GM12878 (cell line): ENCODE measurements at regions not wholly inside any gene's neighbourhood (a gene's known extent, or its start where the extent isn't known, plus 50 kb on each side); places are given as distances from the start of the nearest gene placed in this dataset.

Source experiments
- ATAC-seq: fragments of 200-7000 bp; cut with Tn5 transposase; 3 replicates; pipeline ENCODE4 v1.9.1; 2020; ENCODE audit warnings: mild to moderate bottlenecking, moderate library complexity
- BruUV-seq: library from RNA; stranded (reverse); fragments of 400-500 nt; replicated peaks from 2 replicates; lab custom pipeline; 2021; lab: Mats Ljungman, UMichigan
- CTCF ChIA-PET: fragments of 300-600 bp; sonication (Branson Sonifier 250); formaldehyde crosslinking; extraction: SDS; loops from one replicate; lab custom pipeline; 2021; ENCODE audit warnings: inconsistent platforms; lab: Yijun Ruan, JAX
- POLR2A ChIA-PET: fragments of 350-600 bp; formaldehyde crosslinking; extraction: SDS; loops from one replicate; lab custom pipeline; 2021; ENCODE audit warnings: inconsistent platforms; lab: Charles Lee
- RAD21 ChIA-PET: fragments of 300-600 bp; sonication (Branson Sonifier 250); formaldehyde crosslinking; loops from one replicate; lab custom pipeline; 2023; ENCODE audit warnings: antibody characterized with exemption; ENCODE audit not compliant: unreplicated experiment; lab: Charles Lee
- SMC1A ChIA-PET: fragments of 300-600 bp; sonication (Branson Sonifier 250); formaldehyde crosslinking; loops from one replicate; lab custom pipeline; 2023; ENCODE audit not compliant: unreplicated experiment, uncharacterized antibody; lab: Charles Lee
- DNase-seq: peaks from one replicate; pipeline ENCODE4 v3.0.0-alpha.2; 2011; ENCODE audit warnings: low read depth, low spot score
- FAIRE-seq: peaks from 3 replicates; lab custom pipeline; 2011; peaks lifted over from hg19 to GRCh38; lab: Jason Lieb, UNC
- H2AFZ ChIP-seq: 2 replicates; pipeline ENCODE4 v1.6.0; 2011; ENCODE audit warnings: low read depth, low read length, control low read depth; ENCODE audit not compliant: control insufficient read depth
- H3K27ac ChIP-seq: 2 replicates; pipeline ENCODE4 v1.5.1; 2011; ENCODE audit warnings: control low read depth; ENCODE audit not compliant: control insufficient read depth, insufficient read depth
- H3K27me3 ChIP-seq, 2 experiments: replicated peaks in 1 of 2; 2 replicates each; pipeline versions ENCODE4 v1.6.0 to v1.6.1; 2011; ENCODE audit warnings: low read length in 1 of 2; ENCODE audit not compliant: control insufficient read depth in 2 of 2, insufficient read depth in 2 of 2
- H3K36me3 ChIP-seq, 2 experiments: 2 replicates each; pipeline ENCODE4 v1.5.1; 2011; ENCODE audit warnings: low read length in 1 of 2; ENCODE audit not compliant: control insufficient read depth in 2 of 2, insufficient read depth in 2 of 2
- H3K4me1 ChIP-seq: 2 replicates; pipeline ENCODE4 v1.6.1; 2011; ENCODE audit warnings: mild to moderate bottlenecking, low read length, moderate library complexity, mixed read lengths; ENCODE audit not compliant: control insufficient read depth, insufficient read depth
- H3K4me2 ChIP-seq: 2 replicates; pipeline ENCODE4 v1.6.0; 2011; ENCODE audit warnings: control low read depth; ENCODE audit not compliant: control insufficient read depth, insufficient read depth
- H3K4me3 ChIP-seq: fragments of 200-600 bp; sonication (generic); 2 replicates; pipeline ENCODE4 v1.5.1; 2016
- H3K79me2 ChIP-seq: 2 replicates; pipeline ENCODE4 v1.6.0; 2011; ENCODE audit warnings: low read length; ENCODE audit not compliant: control insufficient read depth, insufficient read depth
- H3K9ac ChIP-seq: 2 replicates; pipeline ENCODE4 v1.8.0; 2011; ENCODE audit warnings: low read length, control low read depth, mixed read lengths; ENCODE audit not compliant: control insufficient read depth, insufficient read depth
- H3K9me3 ChIP-seq: replicated peaks from 3 replicates; pipeline ENCODE4 v1.5.1; 2011; ENCODE audit warnings: mild to moderate bottlenecking, low read length; ENCODE audit not compliant: control insufficient read depth, insufficient read depth
- H4K20me1 ChIP-seq: 2 replicates; pipeline ENCODE4 v1.6.0; 2011; ENCODE audit not compliant: control insufficient read depth, insufficient read depth
- IRF5 ChIP-seq: fragments of 450-650 bp; IDR thresholded peaks from 2 replicates; pipeline ENCODE4 v1.6.1; 2017; ENCODE audit warnings: borderline replicate concordance
- NFYA ChIP-seq: IDR thresholded peaks from 2 replicates; pipeline ENCODE4 v1.6.1; 2011; ENCODE audit warnings: low read depth, mild to moderate bottlenecking, low read length, improper control_type of control experiment, borderline replicate concordance
- NR2F1 ChIP-seq: fragments of 450-650 bp; conservative IDR thresholded peaks from 2 replicates; pipeline ENCODE4 v1.6.1; 2017; ENCODE audit warnings: mild to moderate bottlenecking
- SIX5 ChIP-seq: IDR thresholded peaks from 2 replicates; pipeline ENCODE4 v1.6.1; 2011; ENCODE audit warnings: mild to moderate bottlenecking, low read depth, low read length, moderate library complexity; ENCODE audit not compliant: severe bottlenecking
- WGBS: methylation state at CpG from one replicate; pipeline ENCODE4 v1.1.6; 2016; ENCODE audit warnings: low lambda C conversion rate; ENCODE audit not compliant: insufficient replicate concordance, insufficient coverage; ENCODE audit errors: missing lambda C conversion rate; 5-methylcytosine and 5-hydroxymethylcytosine counted together
- in situ Hi-C: fragments of 300-500 bp; cut with MboI; formaldehyde crosslinking; loops from 9 replicates; pipeline ENCODE4 v1.14.3; 2018; ENCODE audit warnings: mixed read lengths
- intact Hi-C: fragments of 100-400 bp; cut with micrococcal nuclease; formaldehyde crosslinking; loops from one replicate; pipeline ENCODE4 v1.14.2; 2022; ENCODE audit not compliant: unreplicated experiment

- TF ChIP-seq IRF5 = no peak
- no peak for TF ChIP-seq NFYA
These were observed 237.5 kb downstream of the EPHA4 start (continued) for GRCh38 chr2:221334481-221335218.

GRCh38 chr2:221335219-221335752 lies 236.8 kb downstream of the EPHA4 start:
- no peaks in the 10 kb centered on the region for H3K9me3 ChIP-seq
- intact Hi-C loops = no loop called here
- H2AFZ ChIP-seq = no peak overlapping the region
- H3K9ac ChIP-seq = no peak overlapping the region
- no peaks in the 10 kb centered on the region for H3K36me3 ChIP-seq
- CTCF ChIA-PET = interaction anchor here (0.9 kb wide), 1 partner anchor 14 kb away, joined by 3 read pairs; no protein-coding TSS in a partner anchor
- no peaks in the 10 kb centered on the region for H4K20me1 ChIP-seq
- no peak overlapping the region for H3K27ac ChIP-seq
- ATAC-seq (no peak), FAIRE-seq (no peak), DNase-seq (no peak)
- POLR2A ChIA-PET = no interaction called here
- TF ChIP-seq NR2F1 = no peak
- TF ChIP-seq SIX5 = no peak
- in situ Hi-C loops = no loop called here
- RAD21 ChIA-PET = no interaction called here
- no peaks in the 10 kb centered on the region for H3K79me2 ChIP-seq
- H3K4me1 ChIP-seq = no peaks in the 10 kb centered on the region
- 41% methylated on average over 12 of the region's 12 CpGs for WGBS
- no peak overlapping the region for H3K4me3 ChIP-seq
- SMC1A ChIA-PET = no interaction called here
- no TSS peak for BruUV-seq
- no peak overlapping the region for H3K4me2 ChIP-seq
- H3K27me3 ChIP-seq = no peaks in the 10 kb centered on the region
